WI38 (cell line): ENCODE measurements at regions not wholly inside any gene's neighbourhood (a gene's known extent, or its start where the extent isn't known, plus 50 kb on each side); places are given as distances from the start of the nearest gene placed in this dataset.

Source experiments
- H3K4me3 ChIP-seq: 2 replicates; pipeline ENCODE4 v1.5.1; 2011; ENCODE audit warnings: low read depth, mild to moderate bottlenecking, control low read depth, low read length
- TF ChIP-seq, protein P1 (sequence below): IDR thresholded peaks from 2 replicates; pipeline ENCODE4 v1.5.1; 2012; ENCODE audit warnings: low read depth, mild to moderate bottlenecking, control low read depth, low read length

DNA sequence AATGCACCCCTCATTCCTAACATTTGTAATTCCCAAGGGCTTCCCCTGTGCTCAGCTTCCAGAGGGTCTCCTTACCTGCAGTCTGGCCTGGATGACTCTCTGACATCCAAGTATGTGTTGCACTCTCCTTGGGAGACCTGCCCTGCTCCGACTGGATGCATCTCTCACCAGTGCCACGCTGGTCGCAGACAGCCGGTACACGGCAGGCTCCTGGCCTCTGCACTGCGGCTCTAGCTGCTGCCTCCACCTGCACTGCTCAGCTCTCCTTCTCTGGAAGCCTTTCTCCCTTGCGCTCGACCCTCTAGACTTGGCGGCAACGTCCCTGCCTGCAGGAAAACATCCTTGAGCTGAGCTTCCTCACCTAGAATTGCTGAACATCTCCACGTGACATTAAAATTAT lies 685.9 kb downstream of the BRD1 start:
- TF ChIP-seq, protein P1, sequence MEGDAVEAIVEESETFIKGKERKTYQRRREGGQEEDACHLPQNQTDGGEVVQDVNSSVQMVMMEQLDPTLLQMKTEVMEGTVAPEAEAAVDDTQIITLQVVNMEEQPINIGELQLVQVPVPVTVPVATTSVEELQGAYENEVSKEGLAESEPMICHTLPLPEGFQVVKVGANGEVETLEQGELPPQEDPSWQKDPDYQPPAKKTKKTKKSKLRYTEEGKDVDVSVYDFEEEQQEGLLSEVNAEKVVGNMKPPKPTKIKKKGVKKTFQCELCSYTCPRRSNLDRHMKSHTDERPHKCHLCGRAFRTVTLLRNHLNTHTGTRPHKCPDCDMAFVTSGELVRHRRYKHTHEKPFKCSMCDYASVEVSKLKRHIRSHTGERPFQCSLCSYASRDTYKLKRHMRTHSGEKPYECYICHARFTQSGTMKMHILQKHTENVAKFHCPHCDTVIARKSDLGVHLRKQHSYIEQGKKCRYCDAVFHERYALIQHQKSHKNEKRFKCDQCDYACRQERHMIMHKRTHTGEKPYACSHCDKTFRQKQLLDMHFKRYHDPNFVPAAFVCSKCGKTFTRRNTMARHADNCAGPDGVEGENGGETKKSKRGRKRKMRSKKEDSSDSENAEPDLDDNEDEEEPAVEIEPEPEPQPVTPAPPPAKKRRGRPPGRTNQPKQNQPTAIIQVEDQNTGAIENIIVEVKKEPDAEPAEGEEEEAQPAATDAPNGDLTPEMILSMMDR, result no peak
- no peak overlapping the region for H3K4me3 ChIP-seq

DNA sequence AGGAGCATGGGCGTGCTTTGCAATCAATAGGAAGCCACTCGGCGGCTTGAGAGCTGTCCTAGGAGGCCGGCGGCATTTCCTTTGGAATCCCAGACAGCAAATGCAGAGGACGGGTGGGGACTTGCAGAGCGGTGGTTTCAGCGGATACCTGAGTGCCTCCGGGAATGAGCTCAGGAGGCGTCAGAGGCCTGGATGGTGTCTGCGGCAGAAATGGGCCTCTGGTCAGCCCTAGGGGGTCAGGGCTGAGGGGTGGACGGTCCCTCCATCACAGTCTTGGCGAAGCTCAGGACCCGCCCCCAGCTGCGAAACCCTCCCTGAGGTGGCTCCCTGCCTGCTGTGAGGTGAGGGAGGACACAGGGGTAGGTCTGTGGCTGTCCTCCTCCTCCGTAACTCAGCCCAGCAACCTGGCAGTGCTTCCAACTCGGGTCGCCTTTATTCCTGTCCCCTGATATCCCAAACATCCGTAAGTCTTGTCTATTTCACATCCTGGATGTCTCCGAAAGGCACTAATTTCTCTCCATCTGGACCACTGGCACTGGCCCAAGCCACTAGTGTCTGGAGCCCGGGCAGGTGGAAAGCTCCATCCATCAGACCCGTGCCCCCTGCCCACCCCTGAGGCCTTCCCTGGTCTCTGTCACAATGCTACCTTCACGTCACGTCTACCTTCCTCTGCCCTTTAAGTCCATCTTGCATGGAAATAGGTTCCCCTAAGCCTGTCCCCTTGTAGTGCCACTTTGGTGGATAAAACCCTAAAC lies 686.6 kb downstream of the BRD1 start:
- TF ChIP-seq, protein P1, result no peak
- no peak overlapping the region for H3K4me3 ChIP-seq

DNA sequence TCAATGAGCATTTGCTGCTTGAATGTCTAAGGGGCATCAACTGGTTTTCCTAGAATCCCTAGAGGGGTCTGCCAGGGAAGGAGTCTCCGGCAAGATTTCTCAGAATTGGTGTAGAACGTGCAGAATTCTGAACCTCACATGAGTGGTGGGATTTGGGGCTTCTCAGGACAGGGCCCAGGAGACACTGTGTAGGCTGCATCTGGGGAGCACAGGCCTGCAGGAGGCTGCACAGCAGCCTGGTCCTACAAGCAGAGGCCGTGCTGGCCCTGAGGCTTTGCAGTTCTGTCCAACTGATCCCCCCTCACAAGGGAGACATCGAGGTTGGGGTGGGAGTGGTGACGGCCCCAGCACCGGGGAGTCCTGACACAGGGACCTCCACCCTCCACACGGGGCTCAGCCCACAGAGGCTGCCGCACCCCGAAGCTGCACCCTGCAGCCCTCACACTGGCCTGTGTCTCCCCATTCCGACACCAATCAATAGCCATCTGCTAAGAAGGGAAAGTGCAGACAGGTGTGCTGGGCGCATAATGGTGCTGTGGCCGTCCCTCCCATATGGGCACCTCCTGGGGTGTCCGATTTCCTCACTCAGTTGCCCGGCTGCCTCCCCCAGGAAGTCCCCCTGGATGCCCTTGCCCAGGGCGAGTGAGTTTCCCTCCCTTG lies 688.1 kb downstream of the BRD1 start:
- no peak overlapping the region for H3K4me3 ChIP-seq
- TF ChIP-seq, protein P1, result no peak

DNA sequence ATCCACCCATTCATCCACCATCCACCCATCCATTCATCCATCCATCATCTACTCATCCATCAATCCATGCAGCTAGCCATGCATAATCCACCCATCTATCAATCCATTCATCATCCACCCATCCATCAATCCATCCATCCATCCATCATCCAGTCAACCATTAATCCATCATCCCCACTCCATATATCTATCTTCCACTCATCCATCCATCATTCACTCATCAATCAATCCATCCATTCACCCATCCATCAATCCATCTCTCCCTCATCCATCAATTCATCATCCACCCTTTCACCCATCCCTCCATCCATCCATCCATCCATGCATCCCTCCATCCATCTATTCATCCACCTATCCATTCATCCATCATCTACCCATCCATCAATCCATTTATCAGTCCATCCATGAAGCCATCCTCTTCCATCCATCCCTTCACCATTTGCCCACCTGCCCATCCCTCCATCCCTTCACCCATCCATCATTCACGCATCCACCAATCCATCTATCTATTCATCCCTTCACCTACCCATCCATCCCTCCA lies 689.4 kb downstream of the BRD1 start:
- no peak overlapping the region for H3K4me3 ChIP-seq
- TF ChIP-seq, protein P1, result no peak

DNA sequence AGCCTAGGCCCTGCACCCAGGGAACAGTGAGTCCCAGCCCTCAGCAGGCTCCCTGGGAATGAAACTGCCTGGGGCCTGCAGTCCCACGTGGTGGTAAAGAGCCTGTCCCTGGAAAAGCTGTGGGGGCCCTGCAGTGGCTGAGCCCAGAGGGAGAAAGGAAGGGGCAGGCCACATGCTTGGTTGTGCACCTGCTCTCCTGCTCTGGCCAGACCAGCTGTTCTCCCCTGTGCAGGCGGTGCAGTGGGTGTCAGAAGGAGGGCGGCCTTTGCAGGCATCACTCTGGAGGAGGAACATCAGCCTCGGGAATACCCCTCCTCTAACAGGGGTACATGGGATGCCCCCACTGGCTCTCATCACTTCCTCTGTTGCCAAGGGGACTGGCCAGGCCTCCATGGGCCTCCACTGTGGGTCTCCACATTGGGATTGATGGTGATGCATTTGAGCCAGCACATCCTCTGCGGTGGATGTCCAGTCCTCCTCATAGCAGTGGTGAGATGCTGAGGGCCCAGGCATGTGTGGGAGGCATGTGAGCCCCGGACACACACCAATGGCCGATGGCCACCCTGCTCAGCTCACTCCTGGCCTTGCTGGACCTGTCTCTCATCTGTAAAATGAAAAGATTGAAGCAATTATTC lies 690.4 kb downstream of the BRD1 start:
- TF ChIP-seq, protein P1, result no peak

DNA sequence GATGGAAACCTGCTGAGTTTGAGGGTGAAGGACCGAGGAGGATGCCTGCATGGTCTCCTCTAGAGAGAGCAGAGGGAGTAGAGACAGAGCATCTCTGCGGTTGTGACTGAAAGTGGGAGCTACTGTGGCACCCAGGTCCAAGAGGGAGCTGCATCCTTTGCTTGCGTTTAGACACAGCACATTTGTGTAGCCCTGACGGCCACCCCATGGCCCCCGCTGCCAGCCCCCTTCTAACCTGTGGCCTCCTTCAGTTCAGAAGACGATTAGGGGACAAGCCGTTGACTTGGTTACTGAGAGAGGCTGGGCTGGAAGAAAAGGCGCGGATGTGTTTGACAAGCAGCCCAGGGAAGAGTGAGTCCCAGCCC lies 690.9 kb downstream of the BRD1 start:
- H3K4me3 ChIP-seq, result no peak overlapping the region
- TF ChIP-seq, protein P1, result no peak

More for the DNA sequence above, 690.4 kb downstream of the BRD1 start:
- no peak overlapping the region for H3K4me3 ChIP-seq
